ENCODE measurements at regions not wholly inside any gene's neighbourhood (a gene's known extent, or its start where the extent isn't known, plus 50 kb on each side); places are given as distances from the start of the nearest gene placed in this dataset.

- Mint-ChIP-seq H3K27me3 (peaks cover 2% of the 10 kb centered on the region), H3K9me3 (peaks cover 6% of the 10 kb centered on the region), H3K27ac (peak overlapping the region; percentile 52), H3K36me3 (ENCODE audit: low read depth) (no peaks in the 10 kb centered on the region), H3K4me1 (ENCODE audit: low read depth) (peaks cover 28% of the 10 kb centered on the region), H3K4me3 (no peak overlapping the region)
- intact Hi-C loops (cut with micrococcal nuclease), result no loop called here
These were observed 575.8 kb upstream of the CLINT1 start for GRCh38 chr5:158434749-158435148.

- no peak overlapping the region for H3K4me3 Mint-ChIP-seq
- H3K36me3 Mint-ChIP-seq (ENCODE audit: low read depth), result no peaks in the 10 kb centered on the region
- no peak overlapping the region for H3K27ac Mint-ChIP-seq
- H3K27me3 Mint-ChIP-seq, result peaks cover 2% of the 10 kb centered on the region
- intact Hi-C loops (cut with micrococcal nuclease), result no loop called here
- H3K4me1 Mint-ChIP-seq (ENCODE audit: low read depth), result peaks cover 31% of the 10 kb centered on the region
- peaks cover 9% of the 10 kb centered on the region for H3K9me3 Mint-ChIP-seq
These were observed 574.7 kb upstream of the CLINT1 start for GRCh38 chr5:158433634-158434033.

GRCh38 chr5:158431369-158432029 lies 572.6 kb upstream of the CLINT1 start:
- Mint-ChIP-seq H3K4me3 (no peak overlapping the region), H3K9me3 (peaks cover 9% of the 10 kb centered on the region), H3K4me1 (ENCODE audit: low read depth) (peaks cover 31% of the 10 kb centered on the region), H3K36me3 (ENCODE audit: low read depth) (no peaks in the 10 kb centered on the region), H3K27ac (no peak overlapping the region), H3K27me3 (peaks cover 2% of the 10 kb centered on the region)
- intact Hi-C loops (cut with micrococcal nuclease), result no loop called here

GRCh38 chr5:158430798-158431167 lies 571.8 kb upstream of the CLINT1 start:
- H3K4me3 Mint-ChIP-seq, result no peak overlapping the region
- H3K27me3 Mint-ChIP-seq, result peaks cover 2% of the 10 kb centered on the region
- H3K9me3 Mint-ChIP-seq, result peaks cover 9% of the 10 kb centered on the region
- no peak overlapping the region for H3K27ac Mint-ChIP-seq
- H3K36me3 Mint-ChIP-seq (ENCODE audit: low read depth), result no peaks in the 10 kb centered on the region
- H3K4me1 Mint-ChIP-seq (ENCODE audit: low read depth), result peaks cover 26% of the 10 kb centered on the region
- intact Hi-C loops (cut with micrococcal nuclease), result no loop called here

GRCh38 chr5:158430166-158430797 lies 571.3 kb upstream of the CLINT1 start:
- no peaks in the 10 kb centered on the region for H3K36me3 Mint-ChIP-seq (ENCODE audit: low read depth)
- intact Hi-C loops (cut with micrococcal nuclease), result no loop called here
- no peak overlapping the region for H3K27ac Mint-ChIP-seq
- no peak overlapping the region for H3K4me3 Mint-ChIP-seq
- H3K4me1 Mint-ChIP-seq (ENCODE audit: low read depth), result peaks cover 21% of the 10 kb centered on the region
- peaks cover 2% of the 10 kb centered on the region for H3K27me3 Mint-ChIP-seq
- peaks cover 9% of the 10 kb centered on the region for H3K9me3 Mint-ChIP-seq

- H3K27me3 Mint-ChIP-seq, result no peaks in the 10 kb centered on the region
- no peaks in the 10 kb centered on the region for H3K36me3 Mint-ChIP-seq (ENCODE audit: low read depth)
- peaks cover 9% of the 10 kb centered on the region for H3K9me3 Mint-ChIP-seq
- H3K27ac Mint-ChIP-seq, result no peak overlapping the region
- no peak overlapping the region for H3K4me3 Mint-ChIP-seq
- peaks cover 13% of the 10 kb centered on the region for H3K4me1 Mint-ChIP-seq (ENCODE audit: low read depth)
- intact Hi-C loops (cut with micrococcal nuclease), result no loop called here
These were observed 570.6 kb upstream of the CLINT1 start for GRCh38 chr5:158429564-158429963.

GRCh38 chr5:158423623-158424200 lies 564.8 kb upstream of the CLINT1 start:
- H3K27me3 Mint-ChIP-seq, result no peaks in the 10 kb centered on the region
- peaks cover 9% of the 10 kb centered on the region for H3K4me1 Mint-ChIP-seq (ENCODE audit: low read depth)
- H3K9me3 Mint-ChIP-seq, result no peaks in the 10 kb centered on the region
- intact Hi-C loops (cut with micrococcal nuclease), result no loop called here
- no peaks in the 10 kb centered on the region for H3K36me3 Mint-ChIP-seq (ENCODE audit: low read depth)
- no peak overlapping the region for H3K27ac Mint-ChIP-seq
- H3K4me3 Mint-ChIP-seq, result no peak overlapping the region

- Mint-ChIP-seq H3K27me3 (no peaks in the 10 kb centered on the region), H3K9me3 (no peaks in the 10 kb centered on the region), H3K4me3 (no peak overlapping the region), H3K4me1 (ENCODE audit: low read depth) (peaks cover 11% of the 10 kb centered on the region), H3K36me3 (ENCODE audit: low read depth) (no peaks in the 10 kb centered on the region), H3K27ac (no peak overlapping the region)
- intact Hi-C loops (cut with micrococcal nuclease), result no loop called here
These were observed 563.9 kb upstream of the CLINT1 start for GRCh38 chr5:158422653-158423515.

- intact Hi-C loops (cut with micrococcal nuclease), result no loop called here
These were observed 562.4 kb upstream of the CLINT1 start for GRCh38 chr5:158421319-158421718.

GRCh38 chr5:158419186-158419585 lies 560.2 kb upstream of the CLINT1 start:
- Mint-ChIP-seq H3K36me3 (ENCODE audit: low read depth) (no peaks in the 10 kb centered on the region), H3K4me1 (ENCODE audit: low read depth) (peaks cover 18% of the 10 kb centered on the region), H3K9me3 (no peaks in the 10 kb centered on the region), H3K27me3 (peaks cover 3% of the 10 kb centered on the region), H3K4me3 (no peak overlapping the region), H3K27ac (no peak overlapping the region)
- intact Hi-C loops (cut with micrococcal nuclease), result loop anchor here (5.0 kb wide), 1 partner anchor 37 kb away; no protein-coding TSS in a partner anchor

More at GRCh38 chr5:158421319-158421718, 562.4 kb upstream of the CLINT1 start:
- H3K27me3 Mint-ChIP-seq, result no peaks in the 10 kb centered on the region
- peaks cover 11% of the 10 kb centered on the region for H3K4me1 Mint-ChIP-seq (ENCODE audit: low read depth)
- no peak overlapping the region for H3K27ac Mint-ChIP-seq
- H3K9me3 Mint-ChIP-seq, result no peaks in the 10 kb centered on the region
- no peak overlapping the region for H3K4me3 Mint-ChIP-seq
- H3K36me3 Mint-ChIP-seq (ENCODE audit: low read depth), result no peaks in the 10 kb centered on the region

GRCh38 chr5:158414780-158415179 lies 555.8 kb upstream of the CLINT1 start:
- Mint-ChIP-seq H3K36me3 (ENCODE audit: low read depth) (no peaks in the 10 kb centered on the region), H3K27me3 (peaks cover 3% of the 10 kb centered on the region), H3K27ac (no peak overlapping the region), H3K9me3 (no peaks in the 10 kb centered on the region), H3K4me3 (no peak overlapping the region), H3K4me1 (ENCODE audit: low read depth) (peaks cover 25% of the 10 kb centered on the region)
- intact Hi-C loops (cut with micrococcal nuclease), result loop anchor here (5.0 kb wide), 1 partner anchor 32 kb away; no protein-coding TSS in a partner anchor

- Mint-ChIP-seq H3K4me3 (no peak overlapping the region), H3K27ac (no peak overlapping the region), H3K27me3 (peaks cover 3% of the 10 kb centered on the region), H3K4me1 (ENCODE audit: low read depth) (peaks cover 23% of the 10 kb centered on the region), H3K9me3 (no peaks in the 10 kb centered on the region), H3K36me3 (ENCODE audit: low read depth) (no peaks in the 10 kb centered on the region)
- intact Hi-C loops (cut with micrococcal nuclease), result no loop called here
These were observed 555.4 kb upstream of the CLINT1 start for GRCh38 chr5:158414333-158414762.

GRCh38 chr5:158413122-158413680 lies 554.3 kb upstream of the CLINT1 start:
- intact Hi-C loops (cut with micrococcal nuclease), result no loop called here
- Mint-ChIP-seq H3K4me3 (no peak overlapping the region), H3K4me1 (ENCODE audit: low read depth) (peaks cover 15% of the 10 kb centered on the region), H3K9me3 (no peaks in the 10 kb centered on the region), H3K27me3 (peaks cover 3% of the 10 kb centered on the region), H3K36me3 (ENCODE audit: low read depth) (no peaks in the 10 kb centered on the region), H3K27ac (peak overlapping the region; percentile 85)
